Gastroesophageal sphincter (tissue), 3 donors: ENCODE measurements at regions not wholly inside any gene's neighbourhood (a gene's known extent, or its start where the extent isn't known, plus 50 kb on each side); places are given as distances from the start of the nearest gene placed in this dataset.

Experiments
- EP300 ChIP-seq: sonication (generic); formaldehyde crosslinking; IDR thresholded peaks from one replicate; pipeline ENCODE4 v1.6.1; 2017; ENCODE audit warnings: antibody characterized with exemption, mild to moderate bottlenecking
- POLR2A ChIP-seq, 2 donors: fragments of 450-650 bp; IDR thresholded peaks; one replicate each; pipeline ENCODE4 v1.6.1; 2017; ENCODE audit warnings: antibody characterized with exemption in 2 of 2, mild to moderate bottlenecking in 2 of 2, moderate library complexity in 1 of 2
- POLR2AphosphoS5 ChIP-seq: sonication (generic); formaldehyde crosslinking; IDR thresholded peaks from one replicate; pipeline ENCODE4 v1.6.1; 2017; ENCODE audit warnings: antibody characterized with exemption
- TF ChIP-seq, protein P1 (sequence below), 4 experiments: fragments of 200-600 bp in 2 of 4; fragments of 450-650 bp in 2 of 4; sonication (generic) in 1 of 4; IDR thresholded peaks; one replicate each; pipeline ENCODE4 v1.5.1; 2017 to 2019; ENCODE audit warnings: antibody characterized with exemption in 4 of 4, mild to moderate bottlenecking in 2 of 4, moderate library complexity in 2 of 4

GRCh38 chr10:20958764-20959163 is 61.7 kb upstream of the NEBL start:
- TF ChIP-seq, protein P1, sequence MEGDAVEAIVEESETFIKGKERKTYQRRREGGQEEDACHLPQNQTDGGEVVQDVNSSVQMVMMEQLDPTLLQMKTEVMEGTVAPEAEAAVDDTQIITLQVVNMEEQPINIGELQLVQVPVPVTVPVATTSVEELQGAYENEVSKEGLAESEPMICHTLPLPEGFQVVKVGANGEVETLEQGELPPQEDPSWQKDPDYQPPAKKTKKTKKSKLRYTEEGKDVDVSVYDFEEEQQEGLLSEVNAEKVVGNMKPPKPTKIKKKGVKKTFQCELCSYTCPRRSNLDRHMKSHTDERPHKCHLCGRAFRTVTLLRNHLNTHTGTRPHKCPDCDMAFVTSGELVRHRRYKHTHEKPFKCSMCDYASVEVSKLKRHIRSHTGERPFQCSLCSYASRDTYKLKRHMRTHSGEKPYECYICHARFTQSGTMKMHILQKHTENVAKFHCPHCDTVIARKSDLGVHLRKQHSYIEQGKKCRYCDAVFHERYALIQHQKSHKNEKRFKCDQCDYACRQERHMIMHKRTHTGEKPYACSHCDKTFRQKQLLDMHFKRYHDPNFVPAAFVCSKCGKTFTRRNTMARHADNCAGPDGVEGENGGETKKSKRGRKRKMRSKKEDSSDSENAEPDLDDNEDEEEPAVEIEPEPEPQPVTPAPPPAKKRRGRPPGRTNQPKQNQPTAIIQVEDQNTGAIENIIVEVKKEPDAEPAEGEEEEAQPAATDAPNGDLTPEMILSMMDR (IDR thresholded peaks at IDR 0.05) = no peak
- TF ChIP-seq POLR2A (IDR thresholded peaks at IDR 0.05) (no peak), EP300 (no peak), POLR2AphosphoS5 (no peak)
